ENCODE measurements at regions not wholly inside any gene's neighbourhood (a gene's known extent, or its start where the extent isn't known, plus 50 kb on each side); places are given as distances from the start of the nearest gene placed in this dataset.

DNA sequence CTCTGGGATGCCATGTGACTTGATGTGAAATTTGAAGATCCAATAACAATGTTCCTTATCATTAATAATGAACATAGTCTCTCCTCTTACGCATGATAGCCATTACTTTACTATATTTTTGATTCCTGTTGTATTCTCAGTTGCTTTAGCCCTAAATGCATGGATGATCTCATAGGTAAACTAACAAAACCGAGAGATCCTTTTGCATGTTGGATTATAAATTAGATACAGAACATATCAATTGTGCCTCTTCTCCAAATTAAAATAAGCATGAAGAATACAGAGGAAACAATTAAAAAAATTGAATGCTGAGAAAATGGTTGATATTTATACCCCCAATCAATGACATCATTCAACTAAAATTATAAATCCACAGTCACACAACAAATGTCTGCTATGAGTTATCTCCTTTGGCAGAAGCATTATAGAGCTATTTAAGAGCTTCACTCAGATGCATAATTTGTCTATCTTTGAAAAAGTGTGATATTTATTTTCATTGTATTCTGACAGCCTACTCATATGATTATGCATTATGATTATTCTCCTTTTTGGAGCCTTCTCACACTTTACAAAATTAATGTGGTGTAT is 386.4 kb upstream of the STXBP6 start:
- Histone ChIP-seq H3K27ac (no peak overlapping the region), H3K4me1 (no peaks in the 10 kb centered on the region), H3K4me3 (no peak overlapping the region), H3K9me3 (no peaks in the 10 kb centered on the region), H3K36me3 (no peaks in the 10 kb centered on the region), H3K27me3 (ENCODE audit: low read depth) (no peaks in the 10 kb centered on the region)
- TF ChIP-seq, protein P1, sequence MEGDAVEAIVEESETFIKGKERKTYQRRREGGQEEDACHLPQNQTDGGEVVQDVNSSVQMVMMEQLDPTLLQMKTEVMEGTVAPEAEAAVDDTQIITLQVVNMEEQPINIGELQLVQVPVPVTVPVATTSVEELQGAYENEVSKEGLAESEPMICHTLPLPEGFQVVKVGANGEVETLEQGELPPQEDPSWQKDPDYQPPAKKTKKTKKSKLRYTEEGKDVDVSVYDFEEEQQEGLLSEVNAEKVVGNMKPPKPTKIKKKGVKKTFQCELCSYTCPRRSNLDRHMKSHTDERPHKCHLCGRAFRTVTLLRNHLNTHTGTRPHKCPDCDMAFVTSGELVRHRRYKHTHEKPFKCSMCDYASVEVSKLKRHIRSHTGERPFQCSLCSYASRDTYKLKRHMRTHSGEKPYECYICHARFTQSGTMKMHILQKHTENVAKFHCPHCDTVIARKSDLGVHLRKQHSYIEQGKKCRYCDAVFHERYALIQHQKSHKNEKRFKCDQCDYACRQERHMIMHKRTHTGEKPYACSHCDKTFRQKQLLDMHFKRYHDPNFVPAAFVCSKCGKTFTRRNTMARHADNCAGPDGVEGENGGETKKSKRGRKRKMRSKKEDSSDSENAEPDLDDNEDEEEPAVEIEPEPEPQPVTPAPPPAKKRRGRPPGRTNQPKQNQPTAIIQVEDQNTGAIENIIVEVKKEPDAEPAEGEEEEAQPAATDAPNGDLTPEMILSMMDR (IDR thresholded peaks at IDR 0.05), result no peak
- intact Hi-C loops (cut with DNase I), result no loop called here
- no peak for DNase-seq
- no peak for ATAC-seq

DNA sequence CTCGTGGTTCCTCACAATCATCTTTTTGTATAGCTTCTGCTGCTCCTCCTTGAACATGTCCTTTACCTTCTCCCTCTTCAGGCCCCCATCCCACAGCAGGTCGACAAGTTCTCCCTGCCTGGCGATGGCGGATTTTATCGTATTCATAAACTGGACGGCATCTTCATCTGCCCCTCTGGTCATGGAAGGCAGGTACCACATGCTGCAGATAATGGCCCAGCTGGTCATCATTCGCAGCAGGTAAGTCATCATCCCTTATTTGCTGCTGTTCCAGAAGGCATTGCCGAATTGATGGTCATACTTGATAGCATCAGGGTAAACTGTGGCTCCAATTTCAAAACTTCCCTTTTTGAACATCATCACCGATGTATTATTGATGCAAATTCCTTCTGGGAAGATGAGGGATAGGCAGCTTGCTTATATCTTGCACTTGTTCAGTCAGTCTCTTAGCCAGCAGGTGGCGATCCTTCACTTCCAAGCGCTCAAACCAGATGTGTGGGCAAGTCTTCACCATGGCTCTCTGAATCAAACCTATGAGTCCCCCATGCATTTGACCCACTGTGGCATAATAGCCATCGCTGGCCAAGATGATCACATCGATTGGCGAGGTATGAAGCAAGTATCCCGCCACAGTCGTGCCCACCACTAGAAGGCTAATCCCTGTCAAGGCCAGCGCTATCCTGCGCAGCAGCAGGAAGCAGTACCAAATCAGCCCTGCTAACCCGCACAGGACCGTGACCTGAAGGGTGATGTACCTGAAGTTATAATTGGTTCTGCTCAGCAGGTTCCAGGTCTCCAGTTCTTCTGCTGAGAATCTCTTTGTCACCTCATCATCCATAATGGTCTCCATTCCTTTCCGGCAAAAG is 381.5 kb upstream of the STXBP6 start:
- intact Hi-C loops (cut with DNase I), result no loop called here
- Histone ChIP-seq H3K4me3 (no peak overlapping the region), H3K36me3 (no peaks in the 10 kb centered on the region), H3K4me1 (no peaks in the 10 kb centered on the region), H3K27ac (no peak overlapping the region), H3K9me3 (no peaks in the 10 kb centered on the region), H3K27me3 (ENCODE audit: low read depth) (no peaks in the 10 kb centered on the region)
- ATAC-seq (no peak), DNase-seq (no peak)
- TF ChIP-seq, protein P1 (IDR thresholded peaks at IDR 0.05), result peak; percentile 11

DNA sequence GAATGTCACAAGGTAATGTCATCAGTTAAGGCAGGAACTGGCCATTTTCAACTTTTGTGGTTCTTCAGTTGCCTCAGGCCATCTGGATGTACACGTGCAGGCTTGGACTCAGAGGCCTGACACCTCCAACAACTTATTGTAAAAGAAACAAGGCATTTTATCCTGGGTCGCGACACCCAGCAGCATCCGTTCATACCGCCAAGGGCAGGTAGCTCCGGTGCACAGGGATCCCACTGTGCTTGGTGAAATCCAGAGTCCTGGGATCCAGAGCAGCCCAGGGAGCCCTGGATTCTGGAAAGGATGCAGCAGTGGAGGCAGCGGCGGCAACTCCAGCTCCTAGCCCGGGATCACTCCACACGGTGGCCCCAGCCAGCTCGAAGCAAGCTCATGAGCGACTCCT is 380.9 kb upstream of the STXBP6 start:
- ATAC-seq, result no peak
- Histone ChIP-seq H3K4me1 (no peaks in the 10 kb centered on the region), H3K27me3 (ENCODE audit: low read depth) (no peaks in the 10 kb centered on the region), H3K4me3 (no peak overlapping the region), H3K9me3 (no peaks in the 10 kb centered on the region), H3K27ac (no peak overlapping the region), H3K36me3 (no peaks in the 10 kb centered on the region)
- no peak for DNase-seq
- intact Hi-C loops (cut with DNase I), result no loop called here
- TF ChIP-seq, protein P1 (IDR thresholded peaks at IDR 0.05), result no peak

DNA sequence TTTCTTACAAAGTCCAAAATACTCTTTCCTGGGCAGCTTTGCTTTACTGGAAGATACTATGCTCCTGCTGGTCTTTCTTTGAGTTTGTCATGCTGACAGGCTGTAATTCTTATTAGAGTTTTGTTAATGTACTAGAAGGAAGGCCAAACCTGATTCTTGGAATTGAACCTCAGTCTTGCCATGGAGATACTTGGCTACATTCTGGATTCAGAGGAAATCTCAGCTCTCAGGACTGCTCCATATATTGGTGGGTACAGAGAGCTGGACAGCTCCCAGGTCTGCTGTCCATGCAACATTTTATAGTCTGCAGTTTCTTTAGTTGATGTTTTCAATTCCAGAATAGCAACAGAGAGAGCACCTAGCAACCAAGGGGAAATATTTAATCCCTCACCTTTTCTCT is 363.1 kb upstream of the STXBP6 start:
- TF ChIP-seq, protein P1 (IDR thresholded peaks at IDR 0.05), result no peak
- Histone ChIP-seq H3K27me3 (ENCODE audit: low read depth) (no peaks in the 10 kb centered on the region), H3K27ac (no peak overlapping the region), H3K9me3 (no peaks in the 10 kb centered on the region), H3K4me3 (no peak overlapping the region), H3K36me3 (no peaks in the 10 kb centered on the region), H3K4me1 (no peaks in the 10 kb centered on the region)
- ATAC-seq (no peak), DNase-seq (no peak)
- intact Hi-C loops (cut with DNase I), result no loop called here

DNA sequence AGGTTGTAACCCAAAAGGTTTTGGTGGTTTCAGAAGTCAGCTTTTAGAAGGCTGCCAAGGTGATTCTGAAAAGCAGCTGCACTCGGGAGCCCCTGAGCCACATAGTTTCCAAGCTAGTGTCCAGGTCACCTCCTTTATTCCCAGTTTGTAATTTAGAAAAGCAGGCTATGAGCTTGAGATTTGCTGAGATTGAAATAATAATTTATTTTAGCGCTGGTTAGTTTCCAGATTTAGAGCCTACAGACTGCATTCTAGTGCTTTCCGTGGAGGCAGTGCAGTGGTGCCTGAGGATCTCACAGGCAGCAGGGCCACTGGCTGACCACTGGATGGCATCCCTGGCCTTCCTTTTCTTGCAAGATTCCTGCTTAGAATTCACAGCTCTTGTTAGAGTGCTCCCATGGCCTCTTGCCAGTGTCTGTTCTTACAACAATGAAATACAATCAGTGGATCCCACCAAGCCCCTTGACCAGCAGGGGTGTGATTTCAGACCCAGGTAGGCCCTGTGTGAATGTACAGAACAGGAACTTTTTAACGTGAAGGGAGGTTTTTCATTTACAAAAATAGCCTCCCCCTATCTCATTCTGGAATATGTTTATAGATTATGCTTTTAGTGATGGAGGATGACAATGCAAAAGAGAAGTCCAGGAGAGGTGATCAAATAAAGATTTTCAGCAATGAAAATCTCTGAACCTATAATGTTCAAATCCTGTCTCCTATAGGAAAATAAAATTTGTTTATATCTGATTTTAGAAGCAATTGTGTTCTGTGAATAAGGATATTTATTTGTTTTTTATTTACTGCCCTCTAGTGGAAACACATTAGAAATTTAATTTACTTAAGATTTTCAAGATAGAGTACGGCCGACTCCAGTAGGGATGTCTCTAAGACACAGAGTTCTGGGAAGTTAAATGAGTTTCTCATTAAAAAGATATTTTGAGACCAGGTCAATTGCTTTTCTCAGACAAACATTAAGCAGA is 362.1 kb upstream of the STXBP6 start:
- TF ChIP-seq, protein P1 (IDR thresholded peaks at IDR 0.05), result no peak
- no peak for ATAC-seq
- no peaks in the 10 kb centered on the region for H3K36me3 ChIP-seq
- intact Hi-C loops (cut with DNase I), result no loop called here
- no peaks in the 10 kb centered on the region for H3K9me3 ChIP-seq
- no peak for DNase-seq
- H3K27me3 ChIP-seq (ENCODE audit: low read depth), result no peaks in the 10 kb centered on the region
- H3K4me1 ChIP-seq, result no peaks in the 10 kb centered on the region
- no peak overlapping the region for H3K4me3 ChIP-seq
- no peak overlapping the region for H3K27ac ChIP-seq
